ENCODE measurements at regions not wholly inside any gene's neighbourhood (a gene's known extent, or its start where the extent isn't known, plus 50 kb on each side); places are given as distances from the start of the nearest gene placed in this dataset.

DNA sequence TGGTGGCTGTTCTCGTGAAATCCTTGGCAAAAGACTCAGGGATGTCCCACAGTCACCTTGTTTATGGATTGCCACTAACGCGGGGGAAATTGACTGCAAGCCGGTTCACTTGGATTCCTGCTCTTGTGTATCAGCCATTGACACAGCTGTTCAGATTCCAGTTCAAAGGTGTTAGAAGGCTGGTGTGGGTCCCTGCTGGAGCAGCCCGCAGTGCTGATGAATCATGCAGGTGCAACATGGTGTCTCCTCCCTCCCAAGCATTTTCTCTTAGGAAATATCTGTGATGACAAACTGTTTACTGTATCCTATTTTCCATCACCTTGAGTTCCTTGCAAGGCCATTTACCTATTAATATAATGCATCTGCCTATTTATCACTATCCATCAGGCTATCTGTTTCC is 170.1 kb downstream of the GATA3 start:
- no peak for DNase-seq (ENCODE audit: low spot score)
- Histone ChIP-seq H3K9ac (ENCODE audit: low read depth in 1 of 2, low read length in 2 of 2) (no peak overlapping the region), H3K4me1 (ENCODE audit: control insufficient read depth in 4 of 4, insufficient read depth in 4 of 4, low read length in 3 of 4) (peaks cover 0 to 7% (median 0%) of the 10 kb centered on the region in 4 donors), H3K27ac (ENCODE audit: low read depth in 1 of 2, low read length in 2 of 2) (no peak overlapping the region), H3K4me3 (ENCODE audit: low read depth in 1 of 3, low read length in 3 of 3) (no peak overlapping the region), H3K27me3 (ENCODE audit: control insufficient read depth in 4 of 4, insufficient read depth in 4 of 4, low read length in 3 of 4) (peaks cover 0 to 2% (median 0%) of the 10 kb centered on the region in 4 donors), H3K9me3 (ENCODE audit: control insufficient read depth in 4 of 4, low read length in 3 of 4) (no peaks in the 10 kb centered on the region), H3K36me3 (ENCODE audit: control insufficient read depth in 4 of 4, insufficient read depth in 3 of 4, low read depth in 1 of 4, low read length in 3 of 4) (no peaks in the 10 kb centered on the region)
- WGBS, result 90% methylated on average over 5 of the region's 5 CpGs
- TF ChIP-seq, protein P1, sequence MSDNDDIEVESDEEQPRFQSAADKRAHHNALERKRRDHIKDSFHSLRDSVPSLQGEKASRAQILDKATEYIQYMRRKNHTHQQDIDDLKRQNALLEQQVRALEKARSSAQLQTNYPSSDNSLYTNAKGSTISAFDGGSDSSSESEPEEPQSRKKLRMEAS (IDR thresholded peaks at IDR 0.05), result no peak
- TF ChIP-seq, protein P2, sequence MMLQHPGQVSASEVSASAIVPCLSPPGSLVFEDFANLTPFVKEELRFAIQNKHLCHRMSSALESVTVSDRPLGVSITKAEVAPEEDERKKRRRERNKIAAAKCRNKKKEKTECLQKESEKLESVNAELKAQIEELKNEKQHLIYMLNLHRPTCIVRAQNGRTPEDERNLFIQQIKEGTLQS (IDR thresholded peaks at IDR 0.05), result no peak
- no peak for TF ChIP-seq HNF4G (IDR thresholded peaks at IDR 0.05)

DNA sequence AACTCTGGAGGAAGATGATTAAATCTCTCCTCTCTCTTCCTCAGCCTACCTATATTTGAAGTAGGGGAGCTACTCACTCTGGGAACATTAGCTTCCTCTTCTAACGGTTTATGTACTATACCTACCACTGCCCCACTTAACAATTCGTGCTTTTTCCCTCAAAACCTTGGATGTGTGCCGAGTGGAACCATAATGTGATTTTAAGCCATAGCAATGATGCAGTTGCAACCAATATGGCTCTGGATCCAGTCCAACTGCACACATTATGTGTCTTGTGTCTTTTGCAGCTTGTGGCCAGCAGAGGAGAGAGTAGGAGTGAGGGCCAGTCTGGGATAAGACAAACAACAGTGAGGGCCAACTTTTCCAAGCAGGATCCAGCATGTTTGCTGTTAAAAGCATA is 170.7 kb downstream of the GATA3 start:
- H3K36me3 ChIP-seq (ENCODE audit: control insufficient read depth in 4 of 4, insufficient read depth in 3 of 4, low read depth in 1 of 4, low read length in 3 of 4), result no peaks in the 10 kb centered on the region
- no peak overlapping the region for H3K4me3 ChIP-seq (ENCODE audit: low read depth in 1 of 3, low read length in 3 of 3)
- no peaks in the 10 kb centered on the region for H3K9me3 ChIP-seq (ENCODE audit: control insufficient read depth in 4 of 4, low read length in 3 of 4)
- peaks cover 0 to 7% (median 0%) of the 10 kb centered on the region in 4 donors for H3K4me1 ChIP-seq (ENCODE audit: control insufficient read depth in 4 of 4, insufficient read depth in 4 of 4, low read length in 3 of 4)
- peaks cover 0 to 2% (median 0%) of the 10 kb centered on the region in 4 donors for H3K27me3 ChIP-seq (ENCODE audit: control insufficient read depth in 4 of 4, insufficient read depth in 4 of 4, low read length in 3 of 4)
- 69% methylated on average over 3 of the region's 3 CpGs for WGBS
- TF ChIP-seq, protein P3, sequence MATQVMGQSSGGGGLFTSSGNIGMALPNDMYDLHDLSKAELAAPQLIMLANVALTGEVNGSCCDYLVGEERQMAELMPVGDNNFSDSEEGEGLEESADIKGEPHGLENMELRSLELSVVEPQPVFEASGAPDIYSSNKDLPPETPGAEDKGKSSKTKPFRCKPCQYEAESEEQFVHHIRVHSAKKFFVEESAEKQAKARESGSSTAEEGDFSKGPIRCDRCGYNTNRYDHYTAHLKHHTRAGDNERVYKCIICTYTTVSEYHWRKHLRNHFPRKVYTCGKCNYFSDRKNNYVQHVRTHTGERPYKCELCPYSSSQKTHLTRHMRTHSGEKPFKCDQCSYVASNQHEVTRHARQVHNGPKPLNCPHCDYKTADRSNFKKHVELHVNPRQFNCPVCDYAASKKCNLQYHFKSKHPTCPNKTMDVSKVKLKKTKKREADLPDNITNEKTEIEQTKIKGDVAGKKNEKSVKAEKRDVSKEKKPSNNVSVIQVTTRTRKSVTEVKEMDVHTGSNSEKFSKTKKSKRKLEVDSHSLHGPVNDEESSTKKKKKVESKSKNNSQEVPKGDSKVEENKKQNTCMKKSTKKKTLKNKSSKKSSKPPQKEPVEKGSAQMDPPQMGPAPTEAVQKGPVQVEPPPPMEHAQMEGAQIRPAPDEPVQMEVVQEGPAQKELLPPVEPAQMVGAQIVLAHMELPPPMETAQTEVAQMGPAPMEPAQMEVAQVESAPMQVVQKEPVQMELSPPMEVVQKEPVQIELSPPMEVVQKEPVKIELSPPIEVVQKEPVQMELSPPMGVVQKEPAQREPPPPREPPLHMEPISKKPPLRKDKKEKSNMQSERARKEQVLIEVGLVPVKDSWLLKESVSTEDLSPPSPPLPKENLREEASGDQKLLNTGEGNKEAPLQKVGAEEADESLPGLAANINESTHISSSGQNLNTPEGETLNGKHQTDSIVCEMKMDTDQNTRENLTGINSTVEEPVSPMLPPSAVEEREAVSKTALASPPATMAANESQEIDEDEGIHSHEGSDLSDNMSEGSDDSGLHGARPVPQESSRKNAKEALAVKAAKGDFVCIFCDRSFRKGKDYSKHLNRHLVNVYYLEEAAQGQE (IDR thresholded peaks at IDR 0.05), result no peak
- no peak for TF ChIP-seq TAF1 (conservative IDR thresholded peaks at IDR 0.05)
- TF ChIP-seq, protein P1 (IDR thresholded peaks at IDR 0.05), result no peak
- no peak for TF ChIP-seq RAD21 (IDR thresholded peaks at IDR 0.05)
- TF ChIP-seq SP1 (IDR thresholded peaks at IDR 0.05), result no peak
- TF ChIP-seq, protein P2 (IDR thresholded peaks at IDR 0.05), result no peak
- TF ChIP-seq, protein P4, sequence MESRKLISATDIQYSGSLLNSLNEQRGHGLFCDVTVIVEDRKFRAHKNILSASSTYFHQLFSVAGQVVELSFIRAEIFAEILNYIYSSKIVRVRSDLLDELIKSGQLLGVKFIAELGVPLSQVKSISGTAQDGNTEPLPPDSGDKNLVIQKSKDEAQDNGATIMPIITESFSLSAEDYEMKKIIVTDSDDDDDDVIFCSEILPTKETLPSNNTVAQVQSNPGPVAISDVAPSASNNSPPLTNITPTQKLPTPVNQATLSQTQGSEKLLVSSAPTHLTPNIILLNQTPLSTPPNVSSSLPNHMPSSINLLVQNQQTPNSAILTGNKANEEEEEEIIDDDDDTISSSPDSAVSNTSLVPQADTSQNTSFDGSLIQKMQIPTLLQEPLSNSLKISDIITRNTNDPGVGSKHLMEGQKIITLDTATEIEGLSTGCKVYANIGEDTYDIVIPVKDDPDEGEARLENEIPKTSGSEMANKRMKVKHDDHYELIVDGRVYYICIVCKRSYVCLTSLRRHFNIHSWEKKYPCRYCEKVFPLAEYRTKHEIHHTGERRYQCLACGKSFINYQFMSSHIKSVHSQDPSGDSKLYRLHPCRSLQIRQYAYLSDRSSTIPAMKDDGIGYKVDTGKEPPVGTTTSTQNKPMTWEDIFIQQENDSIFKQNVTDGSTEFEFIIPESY (IDR thresholded peaks at IDR 0.05), result no peak
- TF ChIP-seq HNF4G (IDR thresholded peaks at IDR 0.05), result no peak
- TF ChIP-seq, protein P5, sequence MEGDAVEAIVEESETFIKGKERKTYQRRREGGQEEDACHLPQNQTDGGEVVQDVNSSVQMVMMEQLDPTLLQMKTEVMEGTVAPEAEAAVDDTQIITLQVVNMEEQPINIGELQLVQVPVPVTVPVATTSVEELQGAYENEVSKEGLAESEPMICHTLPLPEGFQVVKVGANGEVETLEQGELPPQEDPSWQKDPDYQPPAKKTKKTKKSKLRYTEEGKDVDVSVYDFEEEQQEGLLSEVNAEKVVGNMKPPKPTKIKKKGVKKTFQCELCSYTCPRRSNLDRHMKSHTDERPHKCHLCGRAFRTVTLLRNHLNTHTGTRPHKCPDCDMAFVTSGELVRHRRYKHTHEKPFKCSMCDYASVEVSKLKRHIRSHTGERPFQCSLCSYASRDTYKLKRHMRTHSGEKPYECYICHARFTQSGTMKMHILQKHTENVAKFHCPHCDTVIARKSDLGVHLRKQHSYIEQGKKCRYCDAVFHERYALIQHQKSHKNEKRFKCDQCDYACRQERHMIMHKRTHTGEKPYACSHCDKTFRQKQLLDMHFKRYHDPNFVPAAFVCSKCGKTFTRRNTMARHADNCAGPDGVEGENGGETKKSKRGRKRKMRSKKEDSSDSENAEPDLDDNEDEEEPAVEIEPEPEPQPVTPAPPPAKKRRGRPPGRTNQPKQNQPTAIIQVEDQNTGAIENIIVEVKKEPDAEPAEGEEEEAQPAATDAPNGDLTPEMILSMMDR (IDR thresholded peaks at IDR 0.05; ENCODE audit: low read depth, low read length, missing input control), result no peak
- TF ChIP-seq JUND (IDR thresholded peaks at IDR 0.05), result no peak
- TF ChIP-seq HNF4A (conservative IDR thresholded peaks at IDR 0.05), result no peak
- TF ChIP-seq EGR1 (IDR thresholded peaks at IDR 0.05; ENCODE audit: low read depth in 2 of 2), result no peak
- no peak for TF ChIP-seq NR2F2 (IDR thresholded peaks at IDR 0.05)
- no peak for TF ChIP-seq FOXA1 (IDR thresholded peaks at IDR 0.05)
- TF ChIP-seq GABPA (IDR thresholded peaks at IDR 0.05 in 1 of 2, conservative IDR thresholded peaks at IDR 0.05 in 1 of 2), result no peak
- no peak for TF ChIP-seq RXRA (IDR thresholded peaks at IDR 0.05)
- TF ChIP-seq YY1 (IDR thresholded peaks at IDR 0.05), result no peak
- TF ChIP-seq FOXA2 (IDR thresholded peaks at IDR 0.05), result no peak
- no peak overlapping the region for H3K9ac ChIP-seq (ENCODE audit: low read depth in 1 of 2, low read length in 2 of 2)
- no peak for DNase-seq (ENCODE audit: low spot score)
- no peak overlapping the region for H3K27ac ChIP-seq (ENCODE audit: low read depth in 1 of 2, low read length in 2 of 2)
